PC-3 (cell line): ENCODE measurements at regions not wholly inside any gene's neighbourhood (a gene's known extent, or its start where the extent isn't known, plus 50 kb on each side); places are given as distances from the start of the nearest gene placed in this dataset.
"Not testable (repeated sequence)": the region's sequence is repeated elsewhere in the genome, so short reads cannot be mapped to it uniquely, and the experiment has no call there.

Experiments
- ATAC-seq: fragments of 200-7000 bp; cut with Tn5 transposase; 2 replicates; pipeline ENCODE4 v1.9.1; 2020; ENCODE audit warnings: mild to moderate bottlenecking, moderate library complexity
- BruUV-seq: library from RNA; stranded (reverse); fragments of 400-500 nt; replicated peaks from 2 replicates; lab custom pipeline; 2021; lab: Mats Ljungman, UMichigan
- CTCF ChIA-PET: fragments of 300-600 bp; sonication (Branson Sonifier 250); formaldehyde crosslinking; loops from one replicate; lab custom pipeline; 2022; ENCODE audit warnings: antibody characterized with exemption; lab: Charles Lee
- POLR2A ChIA-PET: fragments of 300-600 bp; sonication (Branson Sonifier 250); formaldehyde crosslinking; loops from one replicate; lab custom pipeline; 2022; ENCODE audit warnings: antibody characterized with exemption; ENCODE audit not compliant: unreplicated experiment; lab: Charles Lee
- DNase-seq: peaks from one replicate; pipeline ENCODE4 v3.0.0-alpha.2; 2015
- H2AFZ ChIP-seq: fragments of 300-600 bp; sonication (generic); 2 replicates; pipeline ENCODE4 v1.6.0; 2016; ENCODE audit warnings: antibody characterized with exemption, low read length
- H3F3A ChIP-seq: fragments of 300-600 bp; sonication (generic); one replicate; pipeline ENCODE4 v1.6.0; 2017; ENCODE audit warnings: antibody characterized with exemption, low read length, control low read depth, mild to moderate bottlenecking; ENCODE audit not compliant: unreplicated experiment
- H3K27ac ChIP-seq: fragments of 300-600 bp; sonication (generic); 2 replicates; pipeline ENCODE4 v1.5.1; 2016; ENCODE audit warnings: mild to moderate bottlenecking, low read length
- H3K27me3 ChIP-seq: fragments of 300-600 bp; sonication (generic); 2 replicates; pipeline ENCODE4 v1.6.1; 2016; ENCODE audit warnings: low read length, mixed read lengths
- H3K36me3 ChIP-seq: fragments of 300-600 bp; sonication (generic); 2 replicates; pipeline ENCODE4 v1.6.1; 2016; ENCODE audit warnings: low read depth, mixed run types, low read length, mixed read lengths
- H3K4me1 ChIP-seq: fragments of 300-600 bp; sonication (generic); 2 replicates; pipeline ENCODE4 v1.5.1; 2016; ENCODE audit warnings: low read length; ENCODE audit not compliant: insufficient read depth
- H3K4me2 ChIP-seq: fragments of 300-600 bp; sonication (generic); 2 replicates; pipeline ENCODE4 v1.6.0; 2016; ENCODE audit warnings: low read length
- H3K4me3 ChIP-seq: fragments of 300-600 bp; sonication (generic); 2 replicates; pipeline ENCODE4 v1.5.1; 2016; ENCODE audit warnings: mild to moderate bottlenecking, low read length, mixed read lengths
- H3K79me2 ChIP-seq: fragments of 300-600 bp; sonication (generic); 2 replicates; pipeline ENCODE4 v1.6.1; 2017; ENCODE audit warnings: low read length, mixed read lengths
- H3K9ac ChIP-seq: fragments of 300-600 bp; sonication (generic); 2 replicates; pipeline ENCODE4 v1.6.0; 2016; ENCODE audit warnings: mild to moderate bottlenecking, low read length
- H3K9me2 ChIP-seq: fragments of 300-600 bp; sonication (generic); replicated peaks from 2 replicates; pipeline ENCODE4 v1.6.1; 2016; ENCODE audit warnings: mixed run types, low read length, mixed read lengths
- H3K9me3 ChIP-seq: fragments of 300-600 bp; sonication (generic); 2 replicates; pipeline ENCODE4 v1.6.1; 2016; ENCODE audit warnings: low read length, mixed read lengths
- H4K20me1 ChIP-seq: fragments of 300-600 bp; sonication (generic); 2 replicates; pipeline ENCODE4 v1.6.1; 2016; ENCODE audit warnings: low read length, mixed read lengths
- EZH2 ChIP-seq: fragments of 300-600 bp; sonication (generic); IDR thresholded peaks from one replicate; pipeline ENCODE4 v1.6.1; 2017; ENCODE audit warnings: antibody characterized with exemption, mild to moderate bottlenecking, low read length; ENCODE audit not compliant: unreplicated experiment
- EZH2phosphoT487 ChIP-seq: fragments of 300-600 bp; sonication (generic); IDR thresholded peaks from 2 replicates; pipeline ENCODE4 v1.6.1; 2018; ENCODE audit warnings: mild to moderate bottlenecking, antibody characterized with exemption, low read length, borderline replicate concordance
- intact Hi-C: fragments of 100-400 bp; cut with micrococcal nuclease; formaldehyde crosslinking; loops from 2 replicates; pipeline ENCODE4 v1.9.0; 2023
- TF ChIP-seq, protein P1 (sequence below): fragments of 300-600 bp; sonication (generic); conservative IDR thresholded peaks from 2 replicates; pipeline ENCODE4 v1.5.1; 2017; ENCODE audit warnings: antibody characterized with exemption, low read depth, mild to moderate bottlenecking, low read length

DNA sequence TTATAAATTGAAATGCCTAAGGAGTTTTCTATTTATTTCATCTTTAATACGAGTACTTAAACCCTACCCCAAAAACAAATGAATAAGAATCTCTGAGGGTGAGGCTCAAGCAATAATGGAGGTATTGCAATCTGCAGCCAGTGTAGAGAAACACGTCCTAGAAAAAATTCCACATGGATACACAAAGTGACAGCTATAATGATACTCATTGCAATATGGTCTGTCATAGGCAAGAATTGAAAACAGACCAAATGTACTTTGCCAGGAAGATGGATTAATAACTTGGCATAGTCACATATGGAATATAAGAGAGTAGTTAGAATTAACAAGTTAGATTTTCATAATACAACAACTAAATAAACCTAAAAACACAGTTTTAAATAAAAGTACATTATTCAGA lies 440.1 kb upstream of the STEAP1 start:
- Histone ChIP-seq H3K9ac (no peak overlapping the region), H3K27me3 (no peaks in the 10 kb centered on the region), H3K4me3 (no peak overlapping the region), H3K4me1 (no peaks in the 10 kb centered on the region), H3F3A (no peaks in the 10 kb centered on the region), H3K27ac (no peak overlapping the region), H3K79me2 (no peaks in the 10 kb centered on the region), H2AFZ (no peak overlapping the region), H3K9me3 (no peaks in the 10 kb centered on the region), H4K20me1 (no peaks in the 10 kb centered on the region), H3K36me3 (no peaks in the 10 kb centered on the region; the same call in 1 of the 2 replicates), H3K4me2 (no peak overlapping the region), H3K9me2 (no peaks in the 10 kb centered on the region)
- no peak for TF ChIP-seq EZH2
- TF ChIP-seq, protein P1, sequence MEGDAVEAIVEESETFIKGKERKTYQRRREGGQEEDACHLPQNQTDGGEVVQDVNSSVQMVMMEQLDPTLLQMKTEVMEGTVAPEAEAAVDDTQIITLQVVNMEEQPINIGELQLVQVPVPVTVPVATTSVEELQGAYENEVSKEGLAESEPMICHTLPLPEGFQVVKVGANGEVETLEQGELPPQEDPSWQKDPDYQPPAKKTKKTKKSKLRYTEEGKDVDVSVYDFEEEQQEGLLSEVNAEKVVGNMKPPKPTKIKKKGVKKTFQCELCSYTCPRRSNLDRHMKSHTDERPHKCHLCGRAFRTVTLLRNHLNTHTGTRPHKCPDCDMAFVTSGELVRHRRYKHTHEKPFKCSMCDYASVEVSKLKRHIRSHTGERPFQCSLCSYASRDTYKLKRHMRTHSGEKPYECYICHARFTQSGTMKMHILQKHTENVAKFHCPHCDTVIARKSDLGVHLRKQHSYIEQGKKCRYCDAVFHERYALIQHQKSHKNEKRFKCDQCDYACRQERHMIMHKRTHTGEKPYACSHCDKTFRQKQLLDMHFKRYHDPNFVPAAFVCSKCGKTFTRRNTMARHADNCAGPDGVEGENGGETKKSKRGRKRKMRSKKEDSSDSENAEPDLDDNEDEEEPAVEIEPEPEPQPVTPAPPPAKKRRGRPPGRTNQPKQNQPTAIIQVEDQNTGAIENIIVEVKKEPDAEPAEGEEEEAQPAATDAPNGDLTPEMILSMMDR: no peak
- TF ChIP-seq EZH2phosphoT487: no peak
- no peak for ATAC-seq
- no peak for DNase-seq
- POLR2A ChIA-PET: no interaction called here
- intact Hi-C loops: no loop called here
- CTCF ChIA-PET: no interaction called here
- BruUV-seq: no TSS peak

DNA sequence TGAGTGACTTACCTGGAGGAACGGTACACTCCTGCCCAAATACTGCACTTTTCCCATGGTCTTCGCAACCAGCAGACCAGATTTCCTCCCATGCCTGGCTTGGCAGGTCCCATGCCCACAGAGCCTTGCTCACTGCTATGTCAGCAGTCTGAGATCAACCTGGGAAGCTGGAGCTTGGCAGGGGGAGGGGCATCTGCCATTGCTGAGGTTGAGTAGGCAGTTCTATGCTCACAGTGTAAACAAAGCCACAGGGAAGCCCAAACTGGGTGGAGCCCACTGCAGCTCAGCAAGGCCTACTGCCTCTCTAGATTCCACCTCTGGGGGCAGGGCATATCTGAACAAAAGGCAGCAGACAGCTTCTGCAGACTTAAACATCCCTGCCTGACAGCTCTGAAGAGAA lies 435.3 kb upstream of the STEAP1 start:
- H3K9ac ChIP-seq, H3K27ac ChIP-seq, BruUV-seq, H3K36me3 ChIP-seq, H3K4me1 ChIP-seq, ATAC-seq, H3K9me3 ChIP-seq, H3F3A ChIP-seq, H3K4me2 ChIP-seq, POLR2A ChIA-PET, H3K4me3 ChIP-seq, DNase-seq, H3K27me3 ChIP-seq, intact Hi-C loops, H3K9me2 ChIP-seq, H2AFZ ChIP-seq, H4K20me1 ChIP-seq, CTCF ChIA-PET, H3K79me2 ChIP-seq: not testable (repeated sequence)

DNA sequence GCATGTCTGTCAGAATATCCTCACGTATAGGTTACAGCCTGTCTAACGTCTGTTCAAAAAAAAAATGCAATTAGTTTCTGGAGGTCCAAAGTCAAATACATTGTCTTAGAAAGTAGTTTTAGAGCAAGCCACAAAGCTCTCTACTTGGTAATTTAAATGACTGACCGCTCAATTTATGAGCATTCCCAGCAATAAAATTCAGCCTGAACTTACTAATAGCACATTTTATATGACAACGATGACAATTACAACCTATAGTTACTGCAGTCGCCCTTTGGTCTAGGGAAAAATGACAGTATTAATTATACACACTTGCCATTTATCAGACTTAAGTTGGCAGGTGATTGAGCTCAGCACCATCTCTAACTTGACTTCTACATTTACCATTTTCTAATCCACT lies 425.8 kb upstream of the STEAP1 start:
- no peak overlapping the region for H2AFZ ChIP-seq
- H3K79me2 ChIP-seq: no peaks in the 10 kb centered on the region
- intact Hi-C loops: no loop called here
- no peaks in the 10 kb centered on the region for H3K36me3 ChIP-seq
- no peaks in the 10 kb centered on the region for H3K4me1 ChIP-seq
- no peaks in the 10 kb centered on the region for H3F3A ChIP-seq
- no peak overlapping the region for H3K4me3 ChIP-seq
- H3K9me2 ChIP-seq: no peaks in the 10 kb centered on the region
- DNase-seq (no peak), ATAC-seq (no peak)
- no TSS peak for BruUV-seq
- TF ChIP-seq EZH2phosphoT487 (no peak), EZH2 (no peak)
- TF ChIP-seq, protein P1: no peak
- ChIA-PET CTCF (no interaction called here), POLR2A (no interaction called here)
- no peak overlapping the region for H3K4me2 ChIP-seq
- H3K27me3 ChIP-seq: no peaks in the 10 kb centered on the region
- H3K27ac ChIP-seq: no peak overlapping the region
- no peak overlapping the region for H3K9ac ChIP-seq
- H4K20me1 ChIP-seq: no peaks in the 10 kb centered on the region
- H3K9me3 ChIP-seq: no peaks in the 10 kb centered on the region
